Caco-2 (cell line): ENCODE measurements at regions not wholly inside any gene's neighbourhood (a gene's known extent, or its start where the extent isn't known, plus 50 kb on each side); places are given as distances from the start of the nearest gene placed in this dataset.

Source experiments
- BruUV-seq: library from RNA; stranded (reverse); fragments of 400-500 nt; replicated peaks from 2 replicates; lab custom pipeline; 2021; lab: Mats Ljungman, UMichigan
- CTCF ChIA-PET: fragments of 300-600 bp; sonication (Branson Sonifier 250); formaldehyde crosslinking; loops from one replicate; lab custom pipeline; 2022; ENCODE audit warnings: antibody characterized with exemption; lab: Charles Lee
- POLR2A ChIA-PET: fragments of 300-600 bp; sonication (Branson Sonifier 250); formaldehyde crosslinking; loops from one replicate; lab custom pipeline; 2022; ENCODE audit warnings: antibody characterized with exemption; lab: Charles Lee
- DNase-seq, 2 experiments: peaks; one replicate each; pipeline versions ENCODE4 v3.0.0 to v3.0.0-alpha.2; 2020 to 2022
- H3K27me3 ChIP-seq: replicated peaks from 2 replicates; pipeline ENCODE4 v1.6.0; 2011; ENCODE audit warnings: low read length; ENCODE audit not compliant: control insufficient read depth, insufficient read depth
- H3K36me3 ChIP-seq: 2 replicates; pipeline ENCODE4 v1.5.1; 2011; ENCODE audit warnings: low read length; ENCODE audit not compliant: control insufficient read depth, insufficient read depth
- H3K4me1 ChIP-seq: fragments of 250-450 bp; sonication (Bioruptor Pico); 2 replicates; pipeline ENCODE4 v1.5.1; 2020; ENCODE audit warnings: mild to moderate bottlenecking
- H3K4me3 ChIP-seq: 2 replicates; pipeline ENCODE4 v1.5.1; 2011; ENCODE audit warnings: low read depth, mild to moderate bottlenecking, control low read depth, low read length
- H3K9me3 ChIP-seq: fragments of 250-450 bp; sonication (Bioruptor Pico); 2 replicates; pipeline ENCODE4 v1.5.1; 2020; ENCODE audit warnings: mild to moderate bottlenecking, moderate library complexity
- H3K27ac Mint-ChIP-seq: one replicate; pipeline ENCODE4 v1.8.0; 2022; ENCODE audit warnings: mixed read lengths; ENCODE audit not compliant: unreplicated experiment
- H3K27me3 Mint-ChIP-seq: one replicate; pipeline ENCODE4 v1.8.0; 2022; ENCODE audit warnings: mixed read lengths; ENCODE audit not compliant: insufficient read depth, unreplicated experiment
- H3K36me3 Mint-ChIP-seq: one replicate; pipeline ENCODE4 v1.8.0; 2022; ENCODE audit warnings: mild to moderate bottlenecking, mixed read lengths; ENCODE audit not compliant: insufficient read depth, unreplicated experiment
- H3K4me1 Mint-ChIP-seq: one replicate; pipeline ENCODE4 v1.8.0; 2022; ENCODE audit warnings: low read depth, mixed read lengths; ENCODE audit not compliant: unreplicated experiment
- H3K4me3 Mint-ChIP-seq: one replicate; pipeline ENCODE4 v1.8.0; 2022; ENCODE audit warnings: mild to moderate bottlenecking, moderate library complexity, mixed read lengths; ENCODE audit not compliant: unreplicated experiment
- H3K9me3 Mint-ChIP-seq: one replicate; pipeline ENCODE4 v1.8.0; 2022; ENCODE audit warnings: mixed read lengths; ENCODE audit not compliant: unreplicated experiment
- CTCF ChIP-seq, 2 experiments: fragments of 200-600 bp in 1 of 2; IDR thresholded peaks; 1 replicate in 1 of 2; 2 replicates in 1 of 2; pipeline versions ENCODE4 v1.5.1 to v1.8.0; 2011 to 2022; ENCODE audit warnings: antibody characterized with exemption in 1 of 2, control low read depth in 1 of 2, inconsistent platforms in 1 of 2, low read depth in 1 of 2, low read length in 1 of 2, mild to moderate bottlenecking in 1 of 2, moderate library complexity in 1 of 2; ENCODE audit not compliant: insufficient read depth in 1 of 2, severe bottlenecking in 1 of 2, unreplicated experiment in 1 of 2
- intact Hi-C: fragments of 100-400 bp; cut with micrococcal nuclease; formaldehyde crosslinking; loops from one replicate; pipeline ENCODE4 v1.10.0; 2022; ENCODE audit not compliant: unreplicated experiment

- Mint-ChIP-seq H3K36me3 (no peaks in the 10 kb centered on the region), H3K4me1 (no peaks in the 10 kb centered on the region), H3K27me3 (no peaks in the 10 kb centered on the region), H3K4me3 (no peak overlapping the region), H3K9me3 (no peaks in the 10 kb centered on the region), H3K27ac (no peak overlapping the region)
- ChIA-PET POLR2A (no interaction called here), CTCF (no interaction called here)
- Histone ChIP-seq H3K36me3 (no peaks in the 10 kb centered on the region), H3K27me3 (no peaks in the 10 kb centered on the region), H3K9me3 (no peaks in the 10 kb centered on the region), H3K4me3 (no peak overlapping the region), H3K4me1 (no peaks in the 10 kb centered on the region)
- DNase-seq: no peak
- TF ChIP-seq CTCF (IDR thresholded peaks at IDR 0.05; ENCODE audit: insufficient read depth in 1 of 2, low read depth in 1 of 2, low read length in 1 of 2, severe bottlenecking in 1 of 2, unreplicated experiment in 1 of 2): no peak
- intact Hi-C loops: no loop called here
- no TSS peak for BruUV-seq
Observed at GRCh38 chr15:96076350-96076749, 254.2 kb upstream of the NR2F2 start.

- no peak for TF ChIP-seq CTCF (IDR thresholded peaks at IDR 0.05; ENCODE audit: insufficient read depth in 1 of 2, low read depth in 1 of 2, low read length in 1 of 2, severe bottlenecking in 1 of 2, unreplicated experiment in 1 of 2)
- CTCF ChIA-PET: no interaction called here
- no peaks in the 10 kb centered on the region for H3K4me1 ChIP-seq
- no peaks in the 10 kb centered on the region for H3K36me3 ChIP-seq
- no TSS peak for BruUV-seq
- no peaks in the 10 kb centered on the region for H3K27me3 Mint-ChIP-seq
- DNase-seq: no peak
- no peaks in the 10 kb centered on the region for H3K36me3 Mint-ChIP-seq
- no peaks in the 10 kb centered on the region for H3K27me3 ChIP-seq
- intact Hi-C loops: no loop called here
- no peaks in the 10 kb centered on the region for H3K9me3 ChIP-seq
- H3K4me3 Mint-ChIP-seq: no peak overlapping the region
- no peaks in the 10 kb centered on the region for H3K4me1 Mint-ChIP-seq
- H3K9me3 Mint-ChIP-seq: no peaks in the 10 kb centered on the region
- no peak overlapping the region for H3K4me3 ChIP-seq
- POLR2A ChIA-PET: no interaction called here
- H3K27ac Mint-ChIP-seq: no peak overlapping the region
Observed at GRCh38 chr15:96079041-96079440, 251.5 kb upstream of the NR2F2 start.

GRCh38 chr15:96079882-96080281 is 250.6 kb upstream of the NR2F2 start:
- Histone ChIP-seq H3K36me3 (no peaks in the 10 kb centered on the region), H3K4me1 (no peaks in the 10 kb centered on the region), H3K27me3 (no peaks in the 10 kb centered on the region), H3K4me3 (no peak overlapping the region), H3K9me3 (no peaks in the 10 kb centered on the region)
- Mint-ChIP-seq H3K27me3 (no peaks in the 10 kb centered on the region), H3K9me3 (no peaks in the 10 kb centered on the region), H3K4me3 (no peak overlapping the region), H3K4me1 (no peaks in the 10 kb centered on the region), H3K36me3 (no peaks in the 10 kb centered on the region), H3K27ac (no peak overlapping the region)
- intact Hi-C loops: no loop called here
- BruUV-seq: no TSS peak
- no peak for DNase-seq
- CTCF ChIA-PET: no interaction called here
- POLR2A ChIA-PET: no interaction called here
- no peak for TF ChIP-seq CTCF (IDR thresholded peaks at IDR 0.05; ENCODE audit: insufficient read depth in 1 of 2, low read depth in 1 of 2, low read length in 1 of 2, severe bottlenecking in 1 of 2, unreplicated experiment in 1 of 2)
